ENCODE measurements at regions not wholly inside any gene's neighbourhood (a gene's known extent, or its start where the extent isn't known, plus 50 kb on each side); places are given as distances from the start of the nearest gene placed in this dataset.

- TF ChIP-seq, protein P1, sequence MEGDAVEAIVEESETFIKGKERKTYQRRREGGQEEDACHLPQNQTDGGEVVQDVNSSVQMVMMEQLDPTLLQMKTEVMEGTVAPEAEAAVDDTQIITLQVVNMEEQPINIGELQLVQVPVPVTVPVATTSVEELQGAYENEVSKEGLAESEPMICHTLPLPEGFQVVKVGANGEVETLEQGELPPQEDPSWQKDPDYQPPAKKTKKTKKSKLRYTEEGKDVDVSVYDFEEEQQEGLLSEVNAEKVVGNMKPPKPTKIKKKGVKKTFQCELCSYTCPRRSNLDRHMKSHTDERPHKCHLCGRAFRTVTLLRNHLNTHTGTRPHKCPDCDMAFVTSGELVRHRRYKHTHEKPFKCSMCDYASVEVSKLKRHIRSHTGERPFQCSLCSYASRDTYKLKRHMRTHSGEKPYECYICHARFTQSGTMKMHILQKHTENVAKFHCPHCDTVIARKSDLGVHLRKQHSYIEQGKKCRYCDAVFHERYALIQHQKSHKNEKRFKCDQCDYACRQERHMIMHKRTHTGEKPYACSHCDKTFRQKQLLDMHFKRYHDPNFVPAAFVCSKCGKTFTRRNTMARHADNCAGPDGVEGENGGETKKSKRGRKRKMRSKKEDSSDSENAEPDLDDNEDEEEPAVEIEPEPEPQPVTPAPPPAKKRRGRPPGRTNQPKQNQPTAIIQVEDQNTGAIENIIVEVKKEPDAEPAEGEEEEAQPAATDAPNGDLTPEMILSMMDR (IDR thresholded peaks at IDR 0.05) = no peak
- no peak for TF ChIP-seq ZFX (IDR thresholded peaks at IDR 0.05; ENCODE audit: borderline replicate concordance)
Observed at GRCh38 chr7:98731651-98732050, 114.6 kb downstream of the NPTX2 start.
